H9 (cell line): ENCODE measurements at regions not wholly inside any gene's neighbourhood (a gene's known extent, or its start where the extent isn't known, plus 50 kb on each side); places are given as distances from the start of the nearest gene placed in this dataset.

Source experiments
- DNase-seq: peaks from one replicate; pipeline ENCODE4 v3.0.0-alpha.2; 2017
- H2AFZ ChIP-seq: one replicate; pipeline ENCODE4 v1.6.1; 2013; ENCODE audit warnings: mild to moderate bottlenecking, low read length, control low read depth, moderate library complexity
- H2AK5ac ChIP-seq: 2 replicates; pipeline ENCODE4 v1.6.1; 2013; ENCODE audit warnings: low read length, control low read depth, mixed read lengths; ENCODE audit not compliant: insufficient read length
- H2BK120ac ChIP-seq: one replicate; pipeline ENCODE4 v1.6.1; 2013; ENCODE audit warnings: low read depth, mild to moderate bottlenecking, low read length, control low read depth, inconsistent platforms; ENCODE audit not compliant: poor library complexity, severe bottlenecking
- H2BK12ac ChIP-seq: 2 replicates; pipeline ENCODE4 v1.6.1; 2013; ENCODE audit warnings: low read length, control low read depth, mixed read lengths, low read depth; ENCODE audit not compliant: insufficient read length
- H2BK15ac ChIP-seq: 2 replicates; pipeline ENCODE4 v1.6.1; 2013; ENCODE audit warnings: low read depth, low read length, control low read depth
- H2BK20ac ChIP-seq: one replicate; pipeline ENCODE4 v1.6.1; 2013; ENCODE audit warnings: low read depth, mild to moderate bottlenecking, low read length, control low read depth, inconsistent platforms; ENCODE audit not compliant: poor library complexity, severe bottlenecking
- H2BK5ac ChIP-seq: 2 replicates; pipeline ENCODE4 v1.6.1; 2013; ENCODE audit warnings: low read length, control low read depth, mixed read lengths; ENCODE audit not compliant: insufficient read length
- H3K14ac ChIP-seq: 2 replicates; pipeline ENCODE4 v1.6.1; 2013; ENCODE audit warnings: low read length, control low read depth; ENCODE audit not compliant: insufficient read depth
- H3K18ac ChIP-seq: 2 replicates; pipeline ENCODE4 v1.6.1; 2013; ENCODE audit warnings: low read depth, mild to moderate bottlenecking, mixed read lengths, low read length, control low read depth; ENCODE audit not compliant: insufficient read length
- H3K23ac ChIP-seq: 2 replicates; pipeline ENCODE4 v1.6.1; 2013; ENCODE audit warnings: low read length, control low read depth, mixed read lengths, low read depth; ENCODE audit not compliant: insufficient read length
- H3K23me2 ChIP-seq: 2 replicates; pipeline ENCODE4 v1.6.1; 2013; ENCODE audit warnings: low read depth, mild to moderate bottlenecking, mixed read lengths, low read length, control low read depth; ENCODE audit not compliant: insufficient read length, poor library complexity, severe bottlenecking
- H3K27ac ChIP-seq: 2 replicates; pipeline ENCODE4 v1.5.1; 2013; ENCODE audit warnings: low read length, control low read depth, mixed read lengths, low read depth; ENCODE audit not compliant: insufficient read length
- H3K27me3 ChIP-seq: 2 replicates; pipeline ENCODE4 v1.6.1; 2013; ENCODE audit warnings: low read length, control low read depth, inconsistent platforms; ENCODE audit not compliant: insufficient read depth
- H3K4ac ChIP-seq: 2 replicates; pipeline ENCODE4 v1.6.1; 2013; ENCODE audit warnings: low read depth, mild to moderate bottlenecking, control low read depth, inconsistent platforms, low read length, moderate library complexity
- H3K4me1 ChIP-seq: 2 replicates; pipeline ENCODE4 v1.6.1; 2013; ENCODE audit warnings: low read length, control low read depth, inconsistent platforms; ENCODE audit not compliant: insufficient read depth
- H3K4me2 ChIP-seq: 2 replicates; pipeline ENCODE4 v1.6.1; 2013; ENCODE audit warnings: low read length, control low read depth, mixed read lengths; ENCODE audit not compliant: insufficient read length, insufficient read depth
- H3K56ac ChIP-seq: 2 replicates; pipeline ENCODE4 v1.6.1; 2013; ENCODE audit warnings: low read depth, mild to moderate bottlenecking, mixed read lengths, low read length, control low read depth; ENCODE audit not compliant: insufficient read length
- H3K79me1 ChIP-seq: 2 replicates; pipeline ENCODE4 v1.6.1; 2013; ENCODE audit warnings: low read depth, mild to moderate bottlenecking, moderate library complexity, low read length, control low read depth, inconsistent platforms; ENCODE audit not compliant: insufficient read depth, poor library complexity, severe bottlenecking
- H3K79me2 ChIP-seq: 2 replicates; pipeline ENCODE4 v1.6.1; 2013; ENCODE audit warnings: low read length, control low read depth, inconsistent platforms; ENCODE audit not compliant: insufficient read depth
- H3K9ac ChIP-seq: 2 replicates; pipeline ENCODE4 v1.6.1; 2013; ENCODE audit warnings: low read length, control low read depth, mixed read lengths; ENCODE audit not compliant: insufficient read length; ENCODE audit errors: extremely low read depth
- H3K9me3 ChIP-seq: one replicate; pipeline ENCODE4 v1.6.1; 2013; ENCODE audit warnings: low read depth, low read length, inconsistent platforms; ENCODE audit not compliant: control insufficient read depth
- H3T11ph ChIP-seq: one replicate; pipeline ENCODE4 v1.6.1; 2013; ENCODE audit warnings: mild to moderate bottlenecking, low read length, control low read depth, inconsistent platforms
- H4K20me1 ChIP-seq: one replicate; pipeline ENCODE4 v1.6.1; 2013; ENCODE audit not compliant: control insufficient read depth, insufficient read length, insufficient read depth
- H4K5ac ChIP-seq: 2 replicates; pipeline ENCODE4 v1.6.1; 2013; ENCODE audit warnings: low read depth, mild to moderate bottlenecking, mixed read lengths, low read length, control low read depth; ENCODE audit not compliant: insufficient read length
- H4K8ac ChIP-seq: replicated peaks from 2 replicates; pipeline ENCODE4 v1.6.1; 2013; ENCODE audit warnings: low read length, control low read depth, mixed read lengths, low read depth; ENCODE audit not compliant: insufficient read length
- H4K91ac ChIP-seq: 2 replicates; pipeline ENCODE4 v1.6.1; 2013; ENCODE audit warnings: low read depth, mild to moderate bottlenecking, moderate library complexity, mixed read lengths, low read length, control low read depth; ENCODE audit not compliant: insufficient read length
- H3K27ac Mint-ChIP-seq, 3 experiments: 2 replicates in 2 of 3; 3 replicates in 1 of 3; pipeline ENCODE4 v1.8.0; 2020 to 2021; ENCODE audit warnings: mixed read lengths in 3 of 3, mild to moderate bottlenecking in 1 of 3, moderate library complexity in 1 of 3
- H3K27me3 Mint-ChIP-seq: 2 replicates; pipeline ENCODE4 v1.8.0; 2021; ENCODE audit warnings: low read depth, mild to moderate bottlenecking, moderate library complexity, mixed read lengths
- H3K36me3 Mint-ChIP-seq, 3 experiments: 2 replicates in 2 of 3; 3 replicates in 1 of 3; pipeline ENCODE4 v1.8.0; 2020 to 2021; ENCODE audit warnings: low read depth in 3 of 3, mixed read lengths in 3 of 3; ENCODE audit not compliant: insufficient read depth in 1 of 3
- H3K4me1 Mint-ChIP-seq, 2 experiments: 2 replicates each; pipeline ENCODE4 v1.8.0; 2020; ENCODE audit warnings: mixed read lengths in 2 of 2
- H3K4me3 Mint-ChIP-seq, 2 experiments: 2 replicates in 1 of 2; 3 replicates in 1 of 2; pipeline ENCODE4 v1.8.0; 2020 to 2021; ENCODE audit warnings: mild to moderate bottlenecking in 2 of 2, mixed read lengths in 2 of 2, moderate library complexity in 1 of 2
- H3K9me3 Mint-ChIP-seq, 2 experiments: 2 replicates in 1 of 2; 3 replicates in 1 of 2; pipeline ENCODE4 v1.8.0; 2020; ENCODE audit warnings: mild to moderate bottlenecking in 2 of 2, mixed read lengths in 2 of 2, moderate library complexity in 1 of 2
- CTCF ChIP-seq: fragments of 200-600 bp; sonication (generic); conservative IDR thresholded peaks from 3 replicates; pipeline ENCODE4 v1.8.0; 2021; ENCODE audit warnings: antibody characterized with exemption, mild to moderate bottlenecking

GRCh38 chr12:18828483-18828882 lies 90.6 kb downstream of the CAPZA3 start:
- DNase-seq: no peak
- H4K5ac ChIP-seq: no peak overlapping the region
- H3K14ac ChIP-seq: no peak overlapping the region
- no peak overlapping the region for H2BK20ac ChIP-seq
- no peaks in the 10 kb centered on the region for H3K27me3 ChIP-seq
- Mint-ChIP-seq H3K9me3 (peaks cover 17 to 18% of the 10 kb centered on the region in 2 experiments), H3K27me3 (no peaks in the 10 kb centered on the region), H3K4me3 (no peak overlapping the region), H3K4me1 (no peaks in the 10 kb centered on the region), H3K36me3 (peaks cover 12 to 15% (median 14%) of the 10 kb centered on the region in 3 experiments; a peak in 6 of 7 replicates), H3K27ac (no peak overlapping the region)
- no peak overlapping the region for H2AFZ ChIP-seq
- H2BK15ac ChIP-seq: no peak overlapping the region
- H4K91ac ChIP-seq: no peak overlapping the region
- no peak overlapping the region for H3K18ac ChIP-seq
- H3K4me1 ChIP-seq: no peaks in the 10 kb centered on the region
- no peaks in the 10 kb centered on the region for H4K20me1 ChIP-seq
- no peak overlapping the region for H2BK12ac ChIP-seq
- H3K9me3 ChIP-seq: no peaks in the 10 kb centered on the region
- no peaks in the 10 kb centered on the region for H3K79me1 ChIP-seq
- no peak overlapping the region for H2AK5ac ChIP-seq
- no peaks in the 10 kb centered on the region for H3K23me2 ChIP-seq
- H3K9ac ChIP-seq: no peak overlapping the region
- no peak for TF ChIP-seq CTCF
- no peak overlapping the region for H3K4ac ChIP-seq
- no peak overlapping the region for H3K27ac ChIP-seq
- no peaks in the 10 kb centered on the region for H3K79me2 ChIP-seq
- no peak overlapping the region for H3K23ac ChIP-seq
- H2BK5ac ChIP-seq: no peak overlapping the region
- no peak overlapping the region for H3K4me2 ChIP-seq
- H4K8ac ChIP-seq: no peak overlapping the region
- no peak overlapping the region for H3K56ac ChIP-seq
- no peak overlapping the region for H2BK120ac ChIP-seq
- no peak overlapping the region for H3T11ph ChIP-seq
